Small intestine (tissue), 7 donors: ENCODE measurements at regions not wholly inside any gene's neighbourhood (a gene's known extent, or its start where the extent isn't known, plus 50 kb on each side); places are given as distances from the start of the nearest gene placed in this dataset.
"Not testable (repeated sequence)": the region's sequence is repeated elsewhere in the genome, so short reads cannot be mapped to it uniquely, and the experiment has no call there.

Experiments used
- DNase-seq, 2 donors: peaks; one replicate each; pipeline versions ENCODE4 v3.0.0 to v3.0.0-alpha.2; 2013
- FAIRE-seq: peaks from 2 replicates; lab custom pipeline; 2012; peaks lifted over from hg19 to GRCh38; lab: Jason Lieb, UNC
- H3K27ac ChIP-seq, 3 donors: one replicate each; pipeline ENCODE4 v1.5.1; 2013; ENCODE audit warnings: low read length in 2 of 3, mild to moderate bottlenecking in 2 of 3, control low read depth in 1 of 3, inconsistent platforms in 1 of 3, low read depth in 1 of 3, moderate library complexity in 1 of 3
- H3K27me3 ChIP-seq, 3 donors: one replicate each; pipeline ENCODE4 v1.6.1; 2013; ENCODE audit warnings: low read length in 3 of 3, inconsistent platforms in 1 of 3; ENCODE audit not compliant: control insufficient read depth in 3 of 3, insufficient read depth in 3 of 3
- H3K36me3 ChIP-seq, 3 donors: one replicate each; pipeline ENCODE4 v1.6.1; 2013; ENCODE audit warnings: low read length in 3 of 3, inconsistent platforms in 1 of 3, low read depth in 1 of 3, mild to moderate bottlenecking in 1 of 3, moderate library complexity in 1 of 3; ENCODE audit not compliant: control insufficient read depth in 3 of 3, insufficient read depth in 2 of 3
- H3K4me1 ChIP-seq, 3 donors: one replicate each; pipeline ENCODE4 v1.6.1; 2013; ENCODE audit warnings: low read length in 2 of 3, inconsistent platforms in 1 of 3, low read depth in 1 of 3, mild to moderate bottlenecking in 1 of 3, moderate library complexity in 1 of 3; ENCODE audit not compliant: control insufficient read depth in 3 of 3, insufficient read depth in 2 of 3
- H3K4me3 ChIP-seq, 3 donors: one replicate each; pipeline ENCODE4 v1.5.1; 2013; ENCODE audit warnings: low read length in 3 of 3, control low read depth in 1 of 3, inconsistent platforms in 1 of 3, low read depth in 1 of 3, mild to moderate bottlenecking in 1 of 3, moderate library complexity in 1 of 3
- H3K9me3 ChIP-seq, 2 donors: one replicate each; pipeline ENCODE4 v1.6.1; 2013; ENCODE audit warnings: low read depth in 1 of 2, low read length in 1 of 2; ENCODE audit not compliant: control insufficient read depth in 2 of 2, insufficient read depth in 1 of 2
- WGBS, 3 donors: extraction: QIAGEN DNeasy Blood & Tissue Kit; methylation state at CpG; one replicate each; pipeline ENCODE4 v1.1.7; 2013; 5-methylcytosine and 5-hydroxymethylcytosine counted together
- donor health status: healthy with polysubstance abuse.
- donor health status: control.
- donor health status: control.
- donor health status: Bipolar disorder and iron deficiency.
- donor health status: healthy.

GRCh38 chr3:159356606-159357005 lies 554.8 kb downstream of the MFSD1 start:
- Histone ChIP-seq H3K27me3 (no peaks in the 10 kb centered on the region), H3K27ac (no peak overlapping the region), H3K4me1 (no peaks in the 10 kb centered on the region), H3K9me3 (no peaks in the 10 kb centered on the region), H3K36me3 (no peaks in the 10 kb centered on the region), H3K4me3 (no peak overlapping the region)
- 63 to 74% (median 69%) methylated on average over 1 of the region's 1 CpG for WGBS, 3 donors
- FAIRE-seq (no peak), DNase-seq (no peak)

DNA sequence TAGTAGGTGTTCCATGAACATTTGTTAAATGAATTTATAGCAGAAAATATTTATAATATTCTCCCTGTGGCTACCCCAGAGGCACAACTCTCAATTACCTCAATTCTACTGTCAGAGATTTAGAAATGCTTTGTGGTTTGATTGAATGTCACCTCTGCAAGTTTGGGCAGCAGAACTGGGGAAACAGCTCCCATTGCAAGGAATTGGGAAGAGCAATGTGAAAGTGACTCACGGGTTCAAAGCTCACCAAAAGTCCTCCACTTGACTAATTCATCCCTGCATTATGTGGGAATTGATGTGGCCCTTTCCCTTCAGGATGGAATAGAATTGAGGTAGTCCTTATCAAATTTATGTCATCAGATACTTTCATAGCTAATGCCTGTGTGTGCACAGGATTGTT lies 562.7 kb downstream of the MFSD1 start:
- no peaks in the 10 kb centered on the region for H3K4me1 ChIP-seq
- no peaks in the 10 kb centered on the region for H3K36me3 ChIP-seq
- no peak overlapping the region for H3K27ac ChIP-seq
- no peaks in the 10 kb centered on the region for H3K27me3 ChIP-seq
- no peaks in the 10 kb centered on the region for H3K9me3 ChIP-seq
- no peak for FAIRE-seq
- DNase-seq, result no peak
- no peak overlapping the region for H3K4me3 ChIP-seq
- 50 to 82% (median 82%) methylated on average over 1 of the region's 1 CpG for WGBS, 3 donors

DNA sequence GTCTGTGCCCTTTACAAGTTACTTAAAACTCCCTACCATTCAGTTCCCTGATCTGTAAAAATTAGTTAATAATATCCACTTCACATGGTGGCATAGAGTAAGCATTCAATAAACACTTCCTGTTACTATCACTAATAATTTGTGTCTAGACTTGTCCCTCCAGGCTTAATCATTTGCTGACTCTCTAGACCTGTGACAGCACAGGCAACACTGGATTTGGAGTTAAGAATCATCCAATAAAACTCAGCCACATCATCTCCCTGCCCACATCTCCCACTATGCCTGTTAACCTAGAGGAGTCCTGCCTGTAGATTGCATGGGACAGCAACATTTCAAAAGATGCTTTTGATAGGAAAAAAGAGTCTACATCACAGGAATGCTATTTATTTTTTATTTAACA lies 564.6 kb downstream of the MFSD1 start:
- Histone ChIP-seq H3K4me3 (no peak overlapping the region), H3K4me1 (no peaks in the 10 kb centered on the region), H3K9me3 (no peaks in the 10 kb centered on the region), H3K36me3 (no peaks in the 10 kb centered on the region), H3K27ac (no peak overlapping the region), H3K27me3 (no peaks in the 10 kb centered on the region)
- DNase-seq (no peak), FAIRE-seq (no peak)

GRCh38 chr3:159371961-159372360 lies 570.1 kb downstream of the MFSD1 start:
- Histone ChIP-seq H3K36me3 (no peaks in the 10 kb centered on the region), H3K27me3 (no peaks in the 10 kb centered on the region), H3K4me1 (no peaks in the 10 kb centered on the region), H3K4me3 (no peak overlapping the region), H3K9me3 (no peaks in the 10 kb centered on the region), H3K27ac (no peak overlapping the region)
- FAIRE-seq, result no peak
- DNase-seq, result no peak
- 82 to 89% (median 87%) methylated on average over 1 of the region's 1 CpG for WGBS, 3 donors

DNA sequence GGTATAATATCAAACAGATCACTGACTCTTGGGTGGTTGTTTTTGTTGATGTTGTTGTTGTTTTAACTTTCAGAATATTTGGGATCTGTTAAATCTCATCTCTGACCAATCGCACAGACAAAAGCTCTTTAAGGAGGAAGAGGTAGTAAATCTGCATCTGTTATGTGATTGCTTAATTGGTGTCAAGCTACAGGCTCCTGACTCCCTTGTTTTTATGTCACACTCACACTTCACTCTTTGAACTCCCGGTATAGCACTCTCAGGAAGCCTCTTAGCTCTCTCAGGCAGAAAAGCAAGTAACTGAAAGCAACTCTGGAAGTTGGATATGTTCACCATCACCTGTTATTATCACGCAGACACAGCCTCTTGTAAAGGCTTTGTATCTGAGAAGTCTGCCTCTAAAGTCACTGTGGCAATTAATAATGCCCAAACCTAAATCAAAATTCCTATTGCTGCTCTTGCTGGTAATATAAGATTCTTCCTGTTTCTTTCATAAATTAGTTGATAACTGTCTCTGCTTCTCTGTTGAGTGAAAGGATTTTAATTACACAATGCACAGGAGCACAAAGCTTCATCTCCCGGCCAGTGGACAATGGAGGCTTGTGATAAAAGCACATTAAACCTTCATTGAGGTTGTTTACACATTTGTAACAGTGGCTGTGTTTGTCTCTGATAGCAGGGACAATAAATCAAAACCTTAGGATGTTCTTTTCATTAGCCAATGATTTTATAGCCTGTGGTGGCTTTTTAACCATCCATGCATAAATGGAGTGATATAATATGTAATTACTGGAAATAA lies 576.7 kb downstream of the MFSD1 start:
- no peak for FAIRE-seq
- no peaks in the 10 kb centered on the region for H3K36me3 ChIP-seq
- no peaks in the 10 kb centered on the region for H3K27me3 ChIP-seq

DNA sequence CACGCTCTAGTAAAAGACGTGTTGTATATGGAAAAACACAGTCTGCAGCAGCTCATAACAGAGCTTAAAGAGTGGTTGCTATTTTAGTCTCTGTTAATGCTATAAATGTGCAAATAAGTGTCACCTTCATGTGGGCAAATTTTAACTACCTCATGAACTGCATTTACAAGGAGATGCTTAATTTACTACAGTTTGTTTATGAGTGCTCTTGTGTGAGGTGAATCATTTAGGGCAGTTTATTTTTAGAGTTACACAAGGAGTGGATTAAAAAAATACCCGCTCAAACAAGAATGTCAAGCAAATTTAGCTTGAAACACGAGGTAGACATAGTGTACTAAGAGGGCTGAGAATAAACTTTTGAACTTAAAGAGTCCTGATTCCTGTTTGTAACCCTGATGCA lies 579.0 kb downstream of the MFSD1 start:
- no peak for FAIRE-seq
- Histone ChIP-seq H3K36me3 (no peaks in the 10 kb centered on the region), H3K4me1 (no peaks in the 10 kb centered on the region), H3K9me3 (peaks cover 0 to 4% of the 10 kb centered on the region in 2 donors), H3K27me3 (no peaks in the 10 kb centered on the region), H3K4me3 (no peak overlapping the region), H3K27ac (no peak overlapping the region)
- WGBS, 3 donors, result 64 to 71% (median 65%) methylated on average over 4 of the region's 4 CpGs
- DNase-seq, result no peak

More for the DNA sequence above, 576.7 kb downstream of the MFSD1 start:
- no peak overlapping the region for H3K4me3 ChIP-seq
- DNase-seq, result no peak
- H3K27ac ChIP-seq, result no peak overlapping the region
- no peaks in the 10 kb centered on the region for H3K4me1 ChIP-seq
- no peaks in the 10 kb centered on the region for H3K9me3 ChIP-seq
- WGBS, 3 donors, result 12 to 23% (median 17%) methylated on average over 4 of the region's 4 CpGs

DNA sequence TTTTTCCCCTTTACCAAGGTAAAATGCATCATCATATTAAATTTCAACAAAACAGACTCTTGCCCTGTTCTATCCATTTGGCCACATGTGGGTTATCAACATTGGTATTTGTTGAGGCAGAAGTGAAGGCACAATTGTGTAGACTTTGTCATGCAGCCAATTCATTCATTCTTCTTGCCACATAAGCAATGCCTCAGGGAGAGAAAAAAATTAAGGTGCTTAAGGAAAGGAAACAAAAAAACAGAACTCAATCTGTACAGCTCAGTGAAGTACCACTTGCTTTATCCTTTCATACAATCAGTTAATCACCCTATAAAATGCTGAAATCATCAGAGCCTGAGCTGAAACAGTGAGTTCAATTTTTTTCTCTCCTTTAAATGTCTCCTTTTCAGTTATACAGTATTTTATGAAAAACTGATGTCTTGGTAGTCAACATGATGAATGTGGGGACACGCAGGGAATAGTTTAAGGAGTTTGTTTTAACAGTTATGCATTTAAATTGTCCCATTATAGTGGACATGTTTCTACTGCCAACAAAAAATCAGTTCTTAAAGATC lies 588.9 kb downstream of the MFSD1 start:
- Histone ChIP-seq H3K36me3 (no peaks in the 10 kb centered on the region), H3K27ac (no peak overlapping the region), H3K4me3 (no peak overlapping the region), H3K27me3 (peaks cover 0 to 6% (median 0%) of the 10 kb centered on the region in 3 donors), H3K9me3 (no peaks in the 10 kb centered on the region), H3K4me1 (no peaks in the 10 kb centered on the region)
- 67 to 78% (median 72%) methylated on average over 1 of the region's 1 CpG for WGBS, 3 donors
- DNase-seq, result no peak
- no peak for FAIRE-seq

DNA sequence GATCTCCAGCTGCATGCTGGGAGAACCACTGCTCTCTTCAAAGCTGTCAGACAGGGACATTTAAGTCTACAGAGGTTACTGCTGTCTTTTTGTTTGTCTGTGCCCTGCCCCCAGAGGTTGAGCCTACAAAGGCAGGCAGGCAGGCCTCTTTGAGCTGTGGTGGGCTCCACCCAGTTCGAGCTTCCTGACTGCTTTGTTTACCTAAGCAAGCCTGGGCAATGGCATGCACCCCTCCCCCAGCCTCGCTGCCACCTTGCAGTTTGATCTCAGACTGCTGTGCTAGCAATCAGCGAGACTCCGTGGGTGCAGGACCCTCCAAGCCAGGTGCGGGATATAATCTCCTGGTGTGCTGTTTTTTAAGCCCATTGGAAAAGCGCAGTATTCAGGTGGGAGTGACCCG lies 591.0 kb upstream of the IL12A start:
- FAIRE-seq, H3K9me3 ChIP-seq, H3K27ac ChIP-seq, H3K4me3 ChIP-seq, H3K36me3 ChIP-seq, DNase-seq, H3K27me3 ChIP-seq, H3K4me1 ChIP-seq: not testable (repeated sequence)
- WGBS, 3 donors, result 74 to 76% (median 75%) methylated on average over 5 to 7 of the region's 7 CpGs
